GM18909 (cell line): ENCODE measurements at regions not wholly inside any gene's neighbourhood (a gene's known extent, or its start where the extent isn't known, plus 50 kb on each side); places are given as distances from the start of the nearest gene placed in this dataset.

ENCODE experiments used
- ATAC-seq: cut with Tn5 transposase; IDR thresholded peaks from one replicate; pipeline ENCODE4 v1.9.1; 2021; ENCODE audit warnings: mild to moderate bottlenecking; ENCODE audit not compliant: unreplicated experiment, poor library complexity

GRCh38 chr1:90561103-90561783, 155.9 kb downstream of the BARHL2 start:
- ATAC-seq: no peak

- no peak for ATAC-seq
These were observed 158.2 kb downstream of the BARHL2 start for GRCh38 chr1:90558754-90559378.

DNA sequence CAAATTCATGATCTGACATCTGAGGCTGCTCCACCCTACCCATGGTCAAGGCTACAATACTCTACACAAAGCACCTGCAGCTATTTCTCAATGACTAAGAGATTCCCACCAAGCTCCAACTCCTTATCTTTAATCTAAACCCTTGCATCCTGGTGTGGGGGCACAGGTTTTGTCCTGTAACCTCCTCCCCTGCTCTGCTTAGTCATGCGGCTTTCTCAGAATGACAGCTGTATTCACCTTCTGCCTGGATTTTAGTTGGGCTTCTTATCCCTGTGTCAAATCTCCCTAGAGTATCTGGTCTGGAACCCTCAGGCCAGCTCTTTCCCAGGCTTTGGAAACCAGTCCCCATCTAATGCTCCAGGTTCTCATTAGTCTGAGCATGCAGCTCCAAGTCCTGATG, 159.0 kb downstream of the BARHL2 start:
- no peak for ATAC-seq

GRCh38 chr1:90557706-90558105, 159.4 kb downstream of the BARHL2 start:
- no peak for ATAC-seq

DNA sequence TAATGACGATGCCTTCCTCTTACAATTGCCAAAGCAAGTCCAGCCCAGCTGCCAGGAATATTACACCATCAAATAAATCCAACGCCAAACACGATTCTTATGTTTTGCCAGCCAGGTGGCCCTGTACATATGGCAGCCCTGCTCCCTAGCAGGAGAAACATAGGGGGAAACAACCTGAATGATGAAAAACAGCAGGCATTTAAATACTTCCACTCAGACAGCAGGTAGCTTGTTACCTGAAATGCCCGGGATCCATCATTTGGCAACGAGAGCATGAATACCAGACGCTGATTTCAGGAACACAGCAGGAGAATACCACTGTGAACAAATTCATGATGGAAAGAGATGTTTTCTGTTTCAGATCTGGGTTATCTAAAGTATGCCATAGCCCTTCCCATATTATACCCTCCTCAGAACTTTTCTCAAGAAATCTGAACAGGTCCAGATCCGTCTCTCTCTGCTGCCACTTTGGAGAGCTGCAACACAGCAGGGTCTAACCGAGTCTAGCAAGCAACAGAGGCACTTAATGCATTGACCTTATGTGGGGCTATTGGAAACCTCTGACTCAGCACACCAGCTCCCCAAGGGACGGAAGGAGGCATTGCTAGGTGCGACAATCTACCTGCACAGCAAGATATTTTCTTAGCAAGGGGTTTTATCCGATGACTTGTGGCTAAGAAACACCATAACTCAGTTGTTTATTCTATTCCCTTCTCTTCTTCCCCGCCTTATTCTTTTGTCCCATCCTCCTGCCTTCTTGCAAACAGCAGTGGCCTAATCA, 166.3 kb downstream of the BARHL2 start:
- ATAC-seq: no peak

DNA sequence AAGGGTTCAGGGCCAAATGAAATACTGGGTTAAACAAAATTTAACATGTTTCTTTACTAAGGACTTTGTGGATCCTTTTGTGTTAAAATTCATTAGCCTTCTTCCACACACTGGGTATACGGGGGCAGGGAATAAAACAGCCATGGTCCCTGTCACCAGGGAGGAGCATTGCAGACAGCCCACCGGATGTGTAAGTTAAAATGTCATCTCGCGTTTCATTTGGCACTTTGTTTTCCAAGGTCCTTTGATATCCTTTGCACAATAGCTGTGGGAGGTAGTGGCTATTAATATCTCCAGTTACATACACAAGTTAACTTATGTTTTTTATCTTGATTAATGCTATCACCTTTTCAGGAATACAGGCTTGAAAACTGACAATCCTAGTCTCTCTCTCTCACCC, 172.7 kb downstream of the BARHL2 start:
- no peak for ATAC-seq

DNA sequence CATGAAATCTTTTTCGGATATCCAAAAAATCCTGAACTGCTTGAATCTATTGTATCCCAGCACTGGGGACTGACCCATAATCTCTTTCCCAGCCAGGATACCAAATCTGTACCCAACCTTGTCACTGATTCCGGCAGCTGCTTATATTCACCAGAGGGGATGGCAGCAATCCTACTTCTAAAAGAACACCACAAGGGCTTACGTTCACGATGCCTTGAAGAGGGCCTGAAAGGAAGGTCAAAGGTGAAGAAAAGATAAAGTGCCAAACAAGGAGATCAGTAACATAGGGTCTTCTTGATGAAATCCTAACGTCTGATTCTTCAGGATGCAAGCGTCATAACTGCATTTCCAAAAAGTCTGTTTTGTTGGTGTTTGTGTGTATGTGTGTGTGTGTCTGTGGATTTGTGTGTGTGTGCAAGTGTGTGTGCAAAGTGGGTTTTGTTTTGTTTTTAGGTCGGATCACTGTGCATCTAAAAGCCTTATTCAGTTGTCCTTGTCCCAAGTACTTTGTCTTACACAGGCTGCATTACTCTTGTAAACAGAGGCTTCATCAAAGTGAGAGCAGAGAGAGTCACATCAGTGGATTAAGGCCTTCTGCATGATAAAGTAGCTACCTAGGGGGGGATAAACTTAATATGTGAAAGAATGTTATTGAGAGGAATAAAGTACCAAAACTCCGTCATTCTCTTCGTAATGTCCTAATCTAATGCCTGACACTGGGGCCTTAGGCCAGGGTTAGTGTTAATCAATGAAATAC, 179.3 kb downstream of the BARHL2 start:
- no peak for ATAC-seq

- ATAC-seq: no peak
These were observed 182.3 kb downstream of the BARHL2 start for GRCh38 chr1:90534663-90535295.

GRCh38 chr1:90534116-90534515, 183.0 kb downstream of the BARHL2 start:
- ATAC-seq: no peak

DNA sequence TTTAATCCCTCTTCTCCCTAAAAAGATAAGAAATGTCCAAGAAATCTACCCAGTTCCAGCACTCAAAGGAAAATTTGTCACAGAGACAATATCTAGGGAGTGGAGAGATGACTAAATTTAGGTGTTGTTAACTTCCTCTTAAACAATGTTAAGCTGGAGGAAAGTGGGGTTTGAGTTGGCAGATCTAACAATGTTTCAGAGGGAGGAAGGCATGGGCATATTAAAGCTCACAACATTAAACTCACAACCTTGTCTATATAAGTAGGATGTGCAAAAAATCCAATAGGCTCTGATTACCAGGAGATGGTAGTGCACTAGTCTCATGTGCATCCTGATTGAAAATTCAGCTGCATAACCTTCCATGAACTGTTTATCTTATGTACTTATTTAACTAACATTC, 190.1 kb downstream of the BARHL2 start:
- ATAC-seq: no peak

- ATAC-seq: no peak
These were observed 194.7 kb downstream of the BARHL2 start for GRCh38 chr1:90522432-90522831.

DNA sequence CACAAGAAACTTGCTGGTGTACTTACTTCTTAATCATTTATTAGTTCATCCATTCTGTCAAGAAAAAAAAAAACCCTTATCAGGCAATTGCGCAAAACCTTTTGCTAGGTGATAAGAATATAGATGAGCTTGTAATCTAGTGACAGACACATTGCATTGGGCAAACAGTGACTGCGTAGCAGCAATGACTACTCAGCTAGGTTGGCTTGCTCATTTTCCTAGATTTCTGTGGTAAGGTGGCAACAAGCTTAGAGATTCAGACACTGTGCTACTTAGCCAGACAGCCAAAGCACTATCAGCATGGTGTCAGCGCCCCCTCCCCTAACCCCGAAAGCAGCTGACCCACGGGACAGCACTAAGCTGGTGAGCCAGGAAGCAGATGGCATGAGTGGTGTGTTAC, 203.1 kb downstream of the BARHL2 start:
- no peak for ATAC-seq

DNA sequence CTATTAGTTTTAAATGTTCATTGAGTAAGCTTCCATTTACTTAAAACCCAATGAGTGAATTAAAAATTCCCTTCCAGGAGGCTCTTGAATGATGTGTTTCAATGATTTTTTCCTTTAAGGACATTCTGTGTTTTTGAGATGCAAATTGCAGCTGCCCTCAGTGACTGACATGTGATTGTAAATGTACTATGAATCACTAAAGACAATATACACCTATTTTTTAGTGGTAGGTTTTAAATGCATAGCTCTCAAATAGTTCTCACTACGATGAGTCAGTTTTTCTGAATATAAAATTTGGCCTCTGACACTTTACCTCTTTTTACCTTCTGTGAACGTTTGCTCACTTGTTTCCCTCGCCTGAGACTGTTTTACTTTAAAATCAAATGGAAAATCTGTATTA, 204.7 kb downstream of the BARHL2 start:
- ATAC-seq: no peak

DNA sequence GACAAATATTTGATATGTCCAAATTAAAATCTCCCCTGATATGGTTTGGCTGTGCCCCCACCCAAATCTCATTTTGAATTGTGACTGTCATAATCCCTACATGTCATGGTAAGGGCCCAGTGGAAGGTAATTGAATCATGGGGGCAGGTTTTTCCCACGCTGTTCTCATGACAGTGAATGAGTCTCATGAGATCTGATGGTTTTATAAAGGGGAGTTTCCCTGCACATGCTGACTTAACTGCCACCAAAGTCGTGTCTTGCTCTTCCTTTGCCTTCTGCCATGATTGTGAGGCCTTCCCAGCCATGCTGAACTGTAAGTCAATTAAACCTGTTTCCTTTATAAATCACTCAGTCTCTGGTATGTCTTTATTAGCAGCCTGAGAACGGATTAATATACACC, 207.0 kb downstream of the BARHL2 start:
- no peak for ATAC-seq

DNA sequence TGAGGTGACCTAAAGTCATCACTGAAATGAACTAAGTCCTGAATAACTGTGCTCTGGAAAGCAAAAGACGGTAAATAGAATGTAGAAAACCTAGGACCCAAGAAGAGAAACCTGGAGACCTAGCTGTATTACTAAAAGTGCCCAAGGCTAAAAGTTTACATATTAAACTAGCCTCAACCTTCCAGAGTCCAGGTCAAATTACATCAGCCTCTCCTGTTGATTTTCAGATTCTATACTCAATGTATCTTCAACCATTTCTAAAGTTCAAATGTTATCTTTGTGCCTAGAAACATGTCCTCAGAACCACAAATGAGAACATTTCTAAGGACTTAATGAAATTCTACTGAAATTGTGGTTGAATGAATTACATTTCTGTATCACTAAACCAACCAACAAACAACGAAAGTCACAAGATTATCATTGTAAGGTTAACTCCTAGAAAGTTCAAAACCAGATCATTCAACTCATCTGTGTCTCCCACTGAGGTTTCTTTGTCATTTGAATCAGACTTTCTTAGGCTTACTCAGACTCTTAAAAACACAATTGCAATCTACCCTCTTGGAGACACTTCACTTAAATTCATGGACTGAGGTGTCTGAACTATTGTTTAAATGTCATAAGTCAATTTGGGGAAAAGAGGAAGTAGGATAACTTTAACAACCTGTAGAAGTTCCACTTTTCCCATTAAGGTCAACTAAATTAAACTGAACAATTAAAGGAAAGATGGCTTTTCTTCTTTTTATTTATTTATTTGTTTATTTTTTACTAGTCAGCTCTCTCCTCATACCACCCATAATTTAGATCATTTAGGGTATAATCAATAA, 207.7 kb downstream of the BARHL2 start:
- no peak for ATAC-seq

- ATAC-seq: no peak
These were observed 208.5 kb downstream of the BARHL2 start for GRCh38 chr1:90508376-90509167.

- no peak for ATAC-seq
These were observed 209.9 kb downstream of the BARHL2 start for GRCh38 chr1:90507173-90507572.

DNA sequence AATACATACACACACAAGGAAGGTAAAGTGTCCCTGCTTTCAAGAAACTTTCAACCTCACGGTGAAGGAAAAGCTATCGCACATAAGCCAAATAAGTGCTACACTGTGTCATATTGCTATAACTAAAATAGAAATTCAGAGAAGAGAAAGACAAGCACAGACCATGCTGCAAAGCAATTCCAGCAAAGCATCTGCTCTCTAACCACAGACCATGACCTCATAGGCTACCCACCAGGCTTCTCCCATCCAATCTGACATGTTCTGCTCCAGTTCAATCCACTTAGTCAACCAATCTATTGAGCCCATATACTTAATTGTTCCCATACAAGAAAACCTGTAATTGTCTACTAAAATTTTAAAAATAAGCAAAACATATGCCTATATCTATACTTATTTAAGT, 211.3 kb downstream of the BARHL2 start:
- ATAC-seq: no peak

- no peak for ATAC-seq
These were observed 212.6 kb downstream of the BARHL2 start for GRCh38 chr1:90504509-90504908.
